OCI-LY7 (cell line): ENCODE measurements at regions not wholly inside any gene's neighbourhood (a gene's known extent, or its start where the extent isn't known, plus 50 kb on each side); places are given as distances from the start of the nearest gene placed in this dataset.
"Not testable (repeated sequence)": the region's sequence is repeated elsewhere in the genome, so short reads cannot be mapped to it uniquely, and the experiment has no call there.

Source experiments
- BruUV-seq: library from RNA; stranded (reverse); fragments of 400-500 nt; replicated peaks from 2 replicates; lab custom pipeline; 2021; lab: Mats Ljungman, UMichigan
- CTCF ChIA-PET: fragments of 300-600 bp; sonication (Branson Sonifier 250); formaldehyde crosslinking; loops from one replicate; lab custom pipeline; 2022; ENCODE audit warnings: antibody characterized with exemption; ENCODE audit not compliant: unreplicated experiment; lab: Charles Lee
- POLR2A ChIA-PET: fragments of 300-600 bp; sonication (Branson Sonifier 250); formaldehyde crosslinking; loops from one replicate; lab custom pipeline; 2022; ENCODE audit warnings: antibody characterized with exemption; lab: Charles Lee
- DNase-seq: peaks from one replicate; pipeline ENCODE4 v3.0.0-alpha.2; 2015; ENCODE audit warnings: low spot score
- H2AFZ ChIP-seq: fragments of 200-600 bp; sonication (generic), shearing (Covaris generic); 2 replicates; pipeline ENCODE4 v1.6.1; 2014; ENCODE audit warnings: mild to moderate bottlenecking, antibody characterized with exemption, low read length, moderate library complexity
- H3K27ac ChIP-seq: fragments of 200-600 bp; sonication (generic); 2 replicates; pipeline ENCODE4 v1.5.1; 2014; ENCODE audit warnings: mixed run types, low read depth, mild to moderate bottlenecking, moderate library complexity, low read length, inconsistent platforms; ENCODE audit not compliant: poor library complexity, severe bottlenecking
- H3K36me3 ChIP-seq: fragments of 200-600 bp; sonication (generic); 2 replicates; pipeline ENCODE4 v1.6.1; 2014; ENCODE audit warnings: mild to moderate bottlenecking, antibody characterized with exemption, low read length, moderate library complexity, mixed read lengths; ENCODE audit not compliant: insufficient read depth
- H3K4me1 ChIP-seq: fragments of 200-600 bp; sonication (generic); 2 replicates; pipeline ENCODE4 v1.5.1; 2014; ENCODE audit warnings: mild to moderate bottlenecking, low read length; ENCODE audit not compliant: insufficient read depth, poor library complexity, severe bottlenecking
- H3K4me2 ChIP-seq: fragments of 200-600 bp; sonication (generic); 2 replicates; pipeline ENCODE4 v1.6.1; 2014; ENCODE audit warnings: mild to moderate bottlenecking, low read length
- H3K4me3 ChIP-seq: fragments of 200-600 bp; sonication (generic); 2 replicates; pipeline ENCODE4 v1.5.1; 2014; ENCODE audit warnings: mild to moderate bottlenecking, low read depth, low read length; ENCODE audit not compliant: poor library complexity, severe bottlenecking
- H3K79me2 ChIP-seq: fragments of 200-600 bp; sonication (generic); 2 replicates; pipeline ENCODE4 v1.6.1; 2016; ENCODE audit warnings: low read depth, mild to moderate bottlenecking, low read length, moderate library complexity, mixed read lengths; ENCODE audit not compliant: insufficient read depth
- H3K9me2 ChIP-seq: fragments of 200-600 bp; sonication (generic); 2 replicates; pipeline ENCODE4 v1.6.1; 2016; ENCODE audit warnings: mild to moderate bottlenecking, low read length, mixed read lengths; ENCODE audit not compliant: insufficient read depth
- H3K9me3 ChIP-seq: fragments of 200-600 bp; sonication (generic); 2 replicates; pipeline ENCODE4 v1.6.1; 2014; ENCODE audit warnings: mild to moderate bottlenecking, mixed run types, low read length, mixed read lengths
- H4K20me1 ChIP-seq: fragments of 200-600 bp; sonication (generic); 2 replicates; pipeline ENCODE4 v1.6.1; 2014; ENCODE audit warnings: mild to moderate bottlenecking, antibody characterized with exemption, low read length, moderate library complexity, mixed read lengths; ENCODE audit not compliant: insufficient read depth
- EZH2phosphoT487 ChIP-seq: fragments of 200-600 bp; sonication (generic); IDR thresholded peaks from 2 replicates; pipeline ENCODE4 v1.6.1; 2018; ENCODE audit warnings: low read depth, borderline replicate concordance, mild to moderate bottlenecking, mixed run types, antibody characterized with exemption, low read length, moderate library complexity, mixed read lengths
- intact Hi-C: fragments of 100-400 bp; cut with micrococcal nuclease; formaldehyde crosslinking; loops from one replicate; pipeline ENCODE4 v1.10.0; 2022; ENCODE audit not compliant: unreplicated experiment
- TF ChIP-seq, protein P1 (sequence below): fragments of 200-600 bp; sonication (generic); conservative IDR thresholded peaks from 2 replicates; pipeline ENCODE4 v1.5.1; 2014; ENCODE audit warnings: mild to moderate bottlenecking, antibody characterized with exemption, low read length, moderate library complexity, mixed read lengths

DNA sequence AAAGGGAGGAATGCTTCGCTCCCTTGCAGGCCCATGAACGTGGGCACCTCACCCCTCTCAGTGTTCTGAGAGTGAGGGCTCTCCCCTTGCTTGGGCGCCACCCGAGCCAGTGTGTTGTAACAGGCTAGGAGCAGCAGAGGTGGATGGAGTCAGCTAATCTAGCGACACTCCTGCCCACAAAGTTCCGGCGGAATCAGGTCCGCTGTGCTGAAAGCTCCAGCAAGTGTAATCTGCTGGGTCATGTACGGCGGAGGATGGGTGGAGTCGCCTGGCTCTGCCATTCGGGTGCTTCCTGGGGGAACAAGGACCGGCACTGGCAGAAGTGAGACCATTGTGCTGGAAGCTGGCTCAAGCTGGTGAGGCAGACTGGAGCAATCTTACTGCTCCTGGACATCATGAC, 1310.1 kb downstream of the EPHA7 start:
- CTCF ChIA-PET, result no interaction called here
- BruUV-seq, result no TSS peak

DNA sequence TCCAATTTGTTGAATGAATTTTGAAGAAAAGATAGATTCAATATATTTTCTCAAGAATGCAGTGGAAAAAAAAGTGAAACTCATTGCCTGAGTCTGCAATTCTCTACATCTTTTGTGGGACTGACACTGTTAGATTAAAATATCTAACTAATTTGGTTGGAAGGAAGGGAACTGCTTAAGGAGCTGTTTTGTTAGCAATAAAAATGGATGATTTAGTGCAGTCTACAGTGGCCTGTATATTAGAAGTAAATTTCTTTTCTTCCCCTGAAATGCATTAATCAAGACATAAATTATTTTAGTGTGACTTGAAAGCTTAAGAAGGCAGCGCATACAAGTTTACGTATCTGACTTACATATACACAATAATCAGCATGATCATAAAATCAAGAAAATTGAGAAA, 1332.6 kb downstream of the EPHA7 start:
- Histone ChIP-seq H3K4me2 (no peak overlapping the region), H3K36me3 (no peaks in the 10 kb centered on the region), H3K9me2 (no peaks in the 10 kb centered on the region), H3K27ac (no peak overlapping the region), H2AFZ (no peak overlapping the region), H4K20me1 (no peaks in the 10 kb centered on the region), H3K9me3 (no peaks in the 10 kb centered on the region), H3K4me3 (no peak overlapping the region), H3K4me1 (no peaks in the 10 kb centered on the region), H3K79me2 (no peaks in the 10 kb centered on the region)
- BruUV-seq, result no TSS peak
- intact Hi-C loops, result no loop called here
- ChIA-PET CTCF (no interaction called here), POLR2A (interaction anchor here (0.7 kb wide), 1 partner anchor 769 kb away, joined by 6 read pairs; no protein-coding TSS in a partner anchor)
- DNase-seq, result no peak
- TF ChIP-seq, protein P1, sequence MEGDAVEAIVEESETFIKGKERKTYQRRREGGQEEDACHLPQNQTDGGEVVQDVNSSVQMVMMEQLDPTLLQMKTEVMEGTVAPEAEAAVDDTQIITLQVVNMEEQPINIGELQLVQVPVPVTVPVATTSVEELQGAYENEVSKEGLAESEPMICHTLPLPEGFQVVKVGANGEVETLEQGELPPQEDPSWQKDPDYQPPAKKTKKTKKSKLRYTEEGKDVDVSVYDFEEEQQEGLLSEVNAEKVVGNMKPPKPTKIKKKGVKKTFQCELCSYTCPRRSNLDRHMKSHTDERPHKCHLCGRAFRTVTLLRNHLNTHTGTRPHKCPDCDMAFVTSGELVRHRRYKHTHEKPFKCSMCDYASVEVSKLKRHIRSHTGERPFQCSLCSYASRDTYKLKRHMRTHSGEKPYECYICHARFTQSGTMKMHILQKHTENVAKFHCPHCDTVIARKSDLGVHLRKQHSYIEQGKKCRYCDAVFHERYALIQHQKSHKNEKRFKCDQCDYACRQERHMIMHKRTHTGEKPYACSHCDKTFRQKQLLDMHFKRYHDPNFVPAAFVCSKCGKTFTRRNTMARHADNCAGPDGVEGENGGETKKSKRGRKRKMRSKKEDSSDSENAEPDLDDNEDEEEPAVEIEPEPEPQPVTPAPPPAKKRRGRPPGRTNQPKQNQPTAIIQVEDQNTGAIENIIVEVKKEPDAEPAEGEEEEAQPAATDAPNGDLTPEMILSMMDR, result no peak
- TF ChIP-seq EZH2phosphoT487, result no peak

More for the DNA sequence above, 1310.1 kb downstream of the EPHA7 start:
- no peaks in the 10 kb centered on the region for H3K9me3 ChIP-seq
- no peak for DNase-seq
- H3K27ac ChIP-seq, result no peak overlapping the region
- TF ChIP-seq, protein P1, result no peak
- TF ChIP-seq EZH2phosphoT487, result no peak
- no peaks in the 10 kb centered on the region for H4K20me1 ChIP-seq
- no peaks in the 10 kb centered on the region for H3K4me1 ChIP-seq
- H3K9me2 ChIP-seq, result no peaks in the 10 kb centered on the region
- H3K4me3 ChIP-seq, result no peak overlapping the region
- POLR2A ChIA-PET, result no interaction called here
- H3K79me2 ChIP-seq, result no peaks in the 10 kb centered on the region
- intact Hi-C loops, result no loop called here
- H3K36me3 ChIP-seq, result no peaks in the 10 kb centered on the region
- H2AFZ ChIP-seq, result no peak overlapping the region
- H3K4me2 ChIP-seq, result no peak overlapping the region

DNA sequence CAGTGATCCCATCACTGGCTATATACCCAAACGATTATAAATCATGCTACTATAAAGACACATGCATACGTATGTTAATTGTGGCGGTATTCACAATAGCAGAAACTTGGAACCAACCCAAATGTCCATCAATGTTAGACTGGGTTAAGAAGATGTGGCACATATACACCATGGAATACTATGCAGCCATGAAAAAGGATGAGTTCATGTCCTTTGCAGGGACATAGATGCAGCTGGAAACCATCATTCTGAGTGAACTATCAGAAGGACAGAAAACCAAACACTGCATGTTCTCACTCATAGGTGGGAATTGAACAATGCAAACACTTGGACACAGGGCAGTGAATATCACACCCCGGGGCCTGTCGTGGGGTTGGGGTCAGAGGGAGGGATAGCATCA, 1335.4 kb downstream of the EPHA7 start:
- H3K4me3 ChIP-seq, intact Hi-C loops, H3K4me2 ChIP-seq, H3K9me2 ChIP-seq, H3K79me2 ChIP-seq, POLR2A ChIA-PET, DNase-seq, BruUV-seq, CTCF ChIA-PET, H4K20me1 ChIP-seq, H2AFZ ChIP-seq, H3K4me1 ChIP-seq, H3K27ac ChIP-seq, H3K9me3 ChIP-seq, H3K36me3 ChIP-seq: not testable (repeated sequence)
